ENCODE measurements at regions not wholly inside any gene's neighbourhood (a gene's known extent, or its start where the extent isn't known, plus 50 kb on each side); places are given as distances from the start of the nearest gene placed in this dataset.

DNA sequence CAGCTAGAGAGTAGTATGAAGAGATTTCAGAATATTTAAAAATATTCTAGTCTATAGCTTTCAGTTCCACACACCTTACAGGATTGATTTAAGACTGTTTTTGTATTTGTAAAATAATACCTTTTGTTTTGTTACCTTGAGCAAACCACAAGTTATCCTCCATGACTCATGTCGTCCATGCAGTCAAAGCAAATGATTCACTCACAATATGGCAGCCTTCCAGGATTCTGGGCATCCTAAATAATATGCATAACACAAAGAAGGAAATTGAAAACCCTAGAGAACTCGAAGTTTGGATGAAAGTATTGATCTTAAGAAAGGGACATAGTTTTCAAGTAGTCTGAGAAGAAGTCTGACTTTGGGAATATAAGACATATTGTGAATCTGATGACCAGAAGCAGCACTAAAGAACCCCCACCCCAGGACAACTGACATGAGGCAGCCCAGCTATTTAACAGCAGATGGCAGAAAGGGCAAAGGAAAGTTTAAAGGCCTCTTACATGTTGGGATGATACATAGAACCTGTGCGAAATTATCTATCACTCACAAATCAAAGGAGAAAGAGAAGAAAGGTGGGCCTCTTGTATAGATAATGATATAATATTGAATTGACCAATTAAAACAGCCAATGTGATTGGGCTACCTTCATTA lies 857.9 kb downstream of the BRINP3 start (continued):
- TF ChIP-seq, protein P1, sequence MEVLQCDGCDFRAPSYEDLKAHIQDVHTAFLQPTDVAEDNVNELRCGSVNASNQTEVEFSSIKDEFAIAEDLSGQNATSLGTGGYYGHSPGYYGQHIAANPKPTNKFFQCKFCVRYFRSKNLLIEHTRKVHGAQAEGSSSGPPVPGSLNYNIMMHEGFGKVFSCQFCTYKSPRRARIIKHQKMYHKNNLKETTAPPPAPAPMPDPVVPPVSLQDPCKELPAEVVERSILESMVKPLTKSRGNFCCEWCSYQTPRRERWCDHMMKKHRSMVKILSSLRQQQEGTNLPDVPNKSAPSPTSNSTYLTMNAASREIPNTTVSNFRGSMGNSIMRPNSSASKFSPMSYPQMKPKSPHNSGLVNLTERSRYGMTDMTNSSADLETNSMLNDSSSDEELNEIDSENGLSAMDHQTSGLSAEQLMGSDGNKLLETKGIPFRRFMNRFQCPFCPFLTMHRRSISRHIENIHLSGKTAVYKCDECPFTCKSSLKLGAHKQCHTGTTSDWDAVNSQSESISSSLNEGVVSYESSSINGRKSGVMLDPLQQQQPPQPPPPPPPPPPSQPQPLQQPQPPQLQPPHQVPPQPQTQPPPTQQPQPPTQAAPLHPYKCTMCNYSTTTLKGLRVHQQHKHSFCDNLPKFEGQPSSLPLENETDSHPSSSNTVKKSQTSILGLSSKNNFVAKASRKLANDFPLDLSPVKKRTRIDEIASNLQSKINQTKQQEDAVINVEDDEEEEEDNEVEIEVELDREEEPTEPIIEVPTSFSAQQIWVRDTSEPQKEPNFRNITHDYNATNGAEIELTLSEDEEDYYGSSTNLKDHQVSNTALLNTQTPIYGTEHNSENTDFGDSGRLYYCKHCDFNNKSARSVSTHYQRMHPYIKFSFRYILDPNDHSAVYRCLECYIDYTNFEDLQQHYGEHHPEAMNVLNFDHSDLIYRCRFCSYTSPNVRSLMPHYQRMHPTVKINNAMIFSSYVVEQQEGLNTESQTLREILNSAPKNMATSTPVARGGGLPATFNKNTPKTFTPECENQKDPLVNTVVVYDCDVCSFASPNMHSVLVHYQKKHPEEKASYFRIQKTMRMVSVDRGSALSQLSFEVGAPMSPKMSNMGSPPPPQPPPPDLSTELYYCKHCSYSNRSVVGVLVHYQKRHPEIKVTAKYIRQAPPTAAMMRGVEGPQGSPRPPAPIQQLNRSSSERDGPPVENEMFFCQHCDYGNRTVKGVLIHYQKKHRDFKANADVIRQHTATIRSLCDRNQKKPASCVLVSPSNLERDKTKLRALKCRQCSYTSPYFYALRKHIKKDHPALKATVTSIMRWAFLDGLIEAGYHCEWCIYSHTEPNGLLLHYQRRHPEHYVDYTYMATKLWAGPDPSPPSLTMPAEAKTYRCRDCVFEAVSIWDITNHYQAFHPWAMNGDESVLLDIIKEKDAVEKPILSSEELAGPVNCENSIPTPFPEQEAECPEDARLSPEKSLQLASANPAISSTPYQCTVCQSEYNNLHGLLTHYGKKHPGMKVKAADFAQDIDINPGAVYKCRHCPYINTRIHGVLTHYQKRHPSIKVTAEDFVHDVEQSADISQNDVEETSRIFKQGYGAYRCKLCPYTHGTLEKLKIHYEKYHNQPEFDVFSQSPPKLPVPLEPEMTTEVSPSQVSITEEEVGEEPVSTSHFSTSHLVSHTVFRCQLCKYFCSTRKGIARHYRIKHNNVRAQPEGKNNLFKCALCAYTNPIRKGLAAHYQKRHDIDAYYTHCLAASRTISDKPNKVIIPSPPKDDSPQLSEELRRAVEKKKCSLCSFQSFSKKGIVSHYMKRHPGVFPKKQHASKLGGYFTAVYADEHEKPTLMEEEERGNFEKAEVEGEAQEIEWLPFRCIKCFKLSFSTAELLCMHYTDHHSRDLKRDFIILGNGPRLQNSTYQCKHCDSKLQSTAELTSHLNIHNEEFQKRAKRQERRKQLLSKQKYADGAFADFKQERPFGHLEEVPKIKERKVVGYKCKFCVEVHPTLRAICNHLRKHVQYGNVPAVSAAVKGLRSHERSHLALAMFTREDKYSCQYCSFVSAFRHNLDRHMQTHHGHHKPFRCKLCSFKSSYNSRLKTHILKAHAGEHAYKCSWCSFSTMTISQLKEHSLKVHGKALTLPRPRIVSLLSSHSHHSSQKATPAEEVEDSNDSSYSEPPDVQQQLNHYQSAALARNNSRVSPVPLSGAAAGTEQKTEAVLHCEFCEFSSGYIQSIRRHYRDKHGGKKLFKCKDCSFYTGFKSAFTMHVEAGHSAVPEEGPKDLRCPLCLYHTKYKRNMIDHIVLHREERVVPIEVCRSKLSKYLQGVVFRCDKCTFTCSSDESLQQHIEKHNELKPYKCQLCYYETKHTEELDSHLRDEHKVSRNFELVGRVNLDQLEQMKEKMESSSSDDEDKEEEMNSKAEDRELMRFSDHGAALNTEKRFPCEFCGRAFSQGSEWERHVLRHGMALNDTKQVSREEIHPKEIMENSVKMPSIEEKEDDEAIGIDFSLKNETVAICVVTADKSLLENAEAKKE (CRISPR knock-in tag; IDR thresholded peaks at IDR 0.05), result no peak
- TF ChIP-seq EZH2 (IDR thresholded peaks at IDR 0.05; ENCODE audit: low read depth, unreplicated experiment) (no peak), ZNF331 (CRISPR knock-in tag; IDR thresholded peaks at IDR 0.05; ENCODE audit: low read depth) (no peak), ZNF114 (CRISPR knock-in tag; IDR thresholded peaks at IDR 0.05) (no peak), STAT1 (IDR thresholded peaks at IDR 0.05; ENCODE audit: unreplicated experiment) (no peak), POLR2AphosphoS5 (IDR thresholded peaks at IDR 0.05; ENCODE audit: low read depth) (no peak), EZH2phosphoT487 (IDR thresholded peaks at IDR 0.05; ENCODE audit: unreplicated experiment) (no peak)
- TF ChIP-seq, protein P2, sequence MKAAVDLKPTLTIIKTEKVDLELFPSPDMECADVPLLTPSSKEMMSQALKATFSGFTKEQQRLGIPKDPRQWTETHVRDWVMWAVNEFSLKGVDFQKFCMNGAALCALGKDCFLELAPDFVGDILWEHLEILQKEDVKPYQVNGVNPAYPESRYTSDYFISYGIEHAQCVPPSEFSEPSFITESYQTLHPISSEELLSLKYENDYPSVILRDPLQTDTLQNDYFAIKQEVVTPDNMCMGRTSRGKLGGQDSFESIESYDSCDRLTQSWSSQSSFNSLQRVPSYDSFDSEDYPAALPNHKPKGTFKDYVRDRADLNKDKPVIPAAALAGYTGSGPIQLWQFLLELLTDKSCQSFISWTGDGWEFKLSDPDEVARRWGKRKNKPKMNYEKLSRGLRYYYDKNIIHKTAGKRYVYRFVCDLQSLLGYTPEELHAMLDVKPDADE (IDR thresholded peaks at IDR 0.05), result no peak

DNA sequence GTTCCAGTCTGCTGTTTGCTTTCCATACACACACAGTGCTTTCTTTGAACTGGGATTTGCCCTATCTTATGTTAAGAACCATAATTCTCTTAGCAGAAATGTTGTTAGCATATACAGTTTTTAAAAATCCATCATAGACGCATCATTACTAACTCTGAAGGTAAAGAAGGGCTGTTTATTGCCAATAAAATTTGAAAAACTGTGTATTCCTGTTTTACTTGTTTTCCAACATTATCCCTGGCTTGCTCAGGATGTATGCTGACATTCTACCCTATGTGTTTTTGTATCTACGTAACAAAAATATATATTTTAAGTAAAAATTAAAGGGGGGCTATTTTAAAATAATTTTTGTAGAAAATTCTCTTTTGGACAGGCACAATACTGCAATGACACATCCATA lies 857.2 kb downstream of the BRINP3 start:
- no peak overlapping the region for H3K27ac Mint-ChIP-seq
- H3K9me3 Mint-ChIP-seq, result peaks cover 2% of the 10 kb centered on the region; the same call in 1 of the 3 replicates
- no peak overlapping the region for H2AFZ ChIP-seq
- no peaks in the 10 kb centered on the region for H3F3A ChIP-seq (replicated peaks; ENCODE audit: low read depth)
- no peaks in the 10 kb centered on the region for H3K27me3 Mint-ChIP-seq (ENCODE audit: insufficient read depth, low read depth, poor library complexity)
- no peak for DNase-seq (ENCODE audit: low spot score)
- no peaks in the 10 kb centered on the region for H3K36me3 ChIP-seq (ENCODE audit: insufficient read depth)
- no peaks in the 10 kb centered on the region for H3K4me1 Mint-ChIP-seq
- H3K4me3 Mint-ChIP-seq, result no peak overlapping the region
- no peaks in the 10 kb centered on the region for H3K9me2 ChIP-seq (ENCODE audit: insufficient read depth)
- H3K4me2 ChIP-seq, result no peak overlapping the region
- no peaks in the 10 kb centered on the region for H3K27me3 ChIP-seq (ENCODE audit: insufficient read depth)
- no peaks in the 10 kb centered on the region for H4K20me1 ChIP-seq (replicated peaks; ENCODE audit: insufficient read depth)
- H3K79me2 ChIP-seq (replicated peaks; ENCODE audit: insufficient read depth), result no peaks in the 10 kb centered on the region
- no peak overlapping the region for H3K27ac ChIP-seq (ENCODE audit: low read depth)
- no peak overlapping the region for H3K4me3 ChIP-seq
- H3K4me1 ChIP-seq (ENCODE audit: insufficient read depth), result no peaks in the 10 kb centered on the region
- H3K36me3 Mint-ChIP-seq (ENCODE audit: low read depth), result no peaks in the 10 kb centered on the region
- no peak for ATAC-seq
- TF ChIP-seq, protein P3, sequence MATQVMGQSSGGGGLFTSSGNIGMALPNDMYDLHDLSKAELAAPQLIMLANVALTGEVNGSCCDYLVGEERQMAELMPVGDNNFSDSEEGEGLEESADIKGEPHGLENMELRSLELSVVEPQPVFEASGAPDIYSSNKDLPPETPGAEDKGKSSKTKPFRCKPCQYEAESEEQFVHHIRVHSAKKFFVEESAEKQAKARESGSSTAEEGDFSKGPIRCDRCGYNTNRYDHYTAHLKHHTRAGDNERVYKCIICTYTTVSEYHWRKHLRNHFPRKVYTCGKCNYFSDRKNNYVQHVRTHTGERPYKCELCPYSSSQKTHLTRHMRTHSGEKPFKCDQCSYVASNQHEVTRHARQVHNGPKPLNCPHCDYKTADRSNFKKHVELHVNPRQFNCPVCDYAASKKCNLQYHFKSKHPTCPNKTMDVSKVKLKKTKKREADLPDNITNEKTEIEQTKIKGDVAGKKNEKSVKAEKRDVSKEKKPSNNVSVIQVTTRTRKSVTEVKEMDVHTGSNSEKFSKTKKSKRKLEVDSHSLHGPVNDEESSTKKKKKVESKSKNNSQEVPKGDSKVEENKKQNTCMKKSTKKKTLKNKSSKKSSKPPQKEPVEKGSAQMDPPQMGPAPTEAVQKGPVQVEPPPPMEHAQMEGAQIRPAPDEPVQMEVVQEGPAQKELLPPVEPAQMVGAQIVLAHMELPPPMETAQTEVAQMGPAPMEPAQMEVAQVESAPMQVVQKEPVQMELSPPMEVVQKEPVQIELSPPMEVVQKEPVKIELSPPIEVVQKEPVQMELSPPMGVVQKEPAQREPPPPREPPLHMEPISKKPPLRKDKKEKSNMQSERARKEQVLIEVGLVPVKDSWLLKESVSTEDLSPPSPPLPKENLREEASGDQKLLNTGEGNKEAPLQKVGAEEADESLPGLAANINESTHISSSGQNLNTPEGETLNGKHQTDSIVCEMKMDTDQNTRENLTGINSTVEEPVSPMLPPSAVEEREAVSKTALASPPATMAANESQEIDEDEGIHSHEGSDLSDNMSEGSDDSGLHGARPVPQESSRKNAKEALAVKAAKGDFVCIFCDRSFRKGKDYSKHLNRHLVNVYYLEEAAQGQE (IDR thresholded peaks at IDR 0.05; ENCODE audit: unreplicated experiment), result no peak
- TF ChIP-seq ZNF331 (CRISPR knock-in tag; IDR thresholded peaks at IDR 0.05; ENCODE audit: low read depth) (no peak), JUNB (IDR thresholded peaks at IDR 0.05; ENCODE audit: unreplicated experiment) (no peak), EZH2phosphoT487 (IDR thresholded peaks at IDR 0.05; ENCODE audit: unreplicated experiment) (no peak), STAT1 (IDR thresholded peaks at IDR 0.05; ENCODE audit: unreplicated experiment) (no peak), CREB1 (CRISPR knock-in tag; IDR thresholded peaks at IDR 0.05; ENCODE audit: low read depth) (no peak)
- TF ChIP-seq, protein P4, sequence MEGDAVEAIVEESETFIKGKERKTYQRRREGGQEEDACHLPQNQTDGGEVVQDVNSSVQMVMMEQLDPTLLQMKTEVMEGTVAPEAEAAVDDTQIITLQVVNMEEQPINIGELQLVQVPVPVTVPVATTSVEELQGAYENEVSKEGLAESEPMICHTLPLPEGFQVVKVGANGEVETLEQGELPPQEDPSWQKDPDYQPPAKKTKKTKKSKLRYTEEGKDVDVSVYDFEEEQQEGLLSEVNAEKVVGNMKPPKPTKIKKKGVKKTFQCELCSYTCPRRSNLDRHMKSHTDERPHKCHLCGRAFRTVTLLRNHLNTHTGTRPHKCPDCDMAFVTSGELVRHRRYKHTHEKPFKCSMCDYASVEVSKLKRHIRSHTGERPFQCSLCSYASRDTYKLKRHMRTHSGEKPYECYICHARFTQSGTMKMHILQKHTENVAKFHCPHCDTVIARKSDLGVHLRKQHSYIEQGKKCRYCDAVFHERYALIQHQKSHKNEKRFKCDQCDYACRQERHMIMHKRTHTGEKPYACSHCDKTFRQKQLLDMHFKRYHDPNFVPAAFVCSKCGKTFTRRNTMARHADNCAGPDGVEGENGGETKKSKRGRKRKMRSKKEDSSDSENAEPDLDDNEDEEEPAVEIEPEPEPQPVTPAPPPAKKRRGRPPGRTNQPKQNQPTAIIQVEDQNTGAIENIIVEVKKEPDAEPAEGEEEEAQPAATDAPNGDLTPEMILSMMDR (conservative IDR thresholded peaks at IDR 0.05; ENCODE audit: low read depth in 2 of 2), result no peak

All from GM23338 (cell line).